Activated B cell treated with CpG ODN at 0.5 μM for 24 hours (primary cell): ENCODE measurements at regions not wholly inside any gene's neighbourhood (a gene's known extent, or its start where the extent isn't known, plus 50 kb on each side); places are given as distances from the start of the nearest gene placed in this dataset.

Experiments
- ATAC-seq: fragments of 200-7000 bp; cut with Tn5 transposase; one replicate; pipeline ENCODE4 v1.10.0; 2021; ENCODE audit warnings: low read depth, mild to moderate bottlenecking, moderate library complexity
- CTCF ChIA-PET: fragments of 350-600 bp; sonication (Branson Sonifier 250); formaldehyde crosslinking; loops from one replicate; lab custom pipeline; 2021; ENCODE audit warnings: antibody characterized with exemption; lab: Charles Lee
- POLR2A ChIA-PET: fragments of 350-600 bp; sonication (Branson Sonifier 250); formaldehyde crosslinking; loops from one replicate; lab custom pipeline; 2021; ENCODE audit warnings: antibody characterized with exemption; lab: Charles Lee
- DNase-seq: peaks from one replicate; pipeline ENCODE4 v3.0.0; 2022
- H3K27ac Mint-ChIP-seq: one replicate; pipeline ENCODE4 v1.8.0; 2020; ENCODE audit warnings: mixed read lengths
- H3K27me3 Mint-ChIP-seq: one replicate; pipeline ENCODE4 v1.8.0; 2021; ENCODE audit warnings: mixed read lengths
- H3K36me3 Mint-ChIP-seq: one replicate; pipeline ENCODE4 v1.8.0; 2021; ENCODE audit warnings: low read depth, mixed read lengths
- H3K4me1 Mint-ChIP-seq: one replicate; pipeline ENCODE4 v1.8.0; 2021; ENCODE audit warnings: mixed read lengths
- H3K4me3 Mint-ChIP-seq: one replicate; pipeline ENCODE4 v1.8.0; 2020; ENCODE audit warnings: mild to moderate bottlenecking, mixed read lengths
- H3K9me3 Mint-ChIP-seq: one replicate; pipeline ENCODE4 v1.8.0; 2020; ENCODE audit warnings: mixed read lengths
- CTCF ChIP-seq: fragments of 200-600 bp; IDR thresholded peaks from one replicate; pipeline ENCODE4 v1.8.0; 2022; ENCODE audit warnings: antibody characterized with exemption, mild to moderate bottlenecking
- intact Hi-C: fragments of 100-400 bp; cut with micrococcal nuclease; formaldehyde crosslinking; loops from one replicate; pipeline ENCODE4 v1.15.1; 2024

- DNase-seq = no peak
- POLR2A ChIA-PET = no interaction called here
- Mint-ChIP-seq H3K36me3 (no peaks in the 10 kb centered on the region), H3K27ac (no peak overlapping the region), H3K9me3 (peaks cover 11% of the 10 kb centered on the region), H3K4me3 (no peak overlapping the region), H3K27me3 (no peaks in the 10 kb centered on the region), H3K4me1 (no peaks in the 10 kb centered on the region)
- TF ChIP-seq CTCF = no peak
- CTCF ChIA-PET = no interaction called here
- intact Hi-C loops = no loop called here
- ATAC-seq = no peak
Measured at GRCh38 chr18:27579364-27579763, 394.3 kb upstream of the CHST9 start.

- no peak for ATAC-seq
- no peaks in the 10 kb centered on the region for H3K27me3 Mint-ChIP-seq
- POLR2A ChIA-PET = no interaction called here
- TF ChIP-seq CTCF = no peak
- CTCF ChIA-PET = no interaction called here
- H3K4me1 Mint-ChIP-seq = no peaks in the 10 kb centered on the region
- no peak overlapping the region for H3K4me3 Mint-ChIP-seq
- no peak for DNase-seq
- peaks cover 11% of the 10 kb centered on the region for H3K9me3 Mint-ChIP-seq
- H3K27ac Mint-ChIP-seq = no peak overlapping the region
- intact Hi-C loops = no loop called here
- H3K36me3 Mint-ChIP-seq = no peaks in the 10 kb centered on the region
Measured at GRCh38 chr18:27577752-27578151, 392.6 kb upstream of the CHST9 start.

DNA sequence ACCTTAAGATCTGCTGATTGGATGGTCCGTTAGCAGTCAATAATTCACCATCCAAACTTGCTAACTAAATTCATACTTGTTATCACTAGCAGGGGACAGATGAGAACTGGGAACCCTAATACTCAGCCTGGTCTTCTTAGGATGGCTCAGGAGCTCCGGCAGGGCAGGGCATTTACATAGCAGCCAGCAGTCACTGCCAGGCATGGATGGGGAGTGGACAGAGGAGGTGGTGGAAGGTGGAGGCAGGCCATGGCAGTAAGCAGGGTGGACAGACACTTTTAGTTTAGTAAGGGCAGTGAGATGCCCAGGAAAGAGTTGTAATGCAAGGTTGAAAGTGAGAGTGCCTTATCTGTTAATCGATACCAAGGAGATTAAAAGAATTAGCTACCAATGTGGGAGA lies 392.2 kb upstream of the CHST9 start:
- Mint-ChIP-seq H3K27ac (no peak overlapping the region), H3K36me3 (no peaks in the 10 kb centered on the region), H3K4me1 (no peaks in the 10 kb centered on the region), H3K27me3 (no peaks in the 10 kb centered on the region), H3K4me3 (no peak overlapping the region), H3K9me3 (peaks cover 8% of the 10 kb centered on the region)
- CTCF ChIA-PET = no interaction called here
- ATAC-seq (no peak), DNase-seq (no peak)
- TF ChIP-seq CTCF = no peak
- intact Hi-C loops = no loop called here
- POLR2A ChIA-PET = no interaction called here

- H3K4me1 Mint-ChIP-seq = no peaks in the 10 kb centered on the region
- H3K4me3 Mint-ChIP-seq = no peak overlapping the region
- intact Hi-C loops = no loop called here
- ATAC-seq (no peak), DNase-seq (no peak)
- TF ChIP-seq CTCF = no peak
- H3K27ac Mint-ChIP-seq = no peak overlapping the region
- POLR2A ChIA-PET = no interaction called here
- H3K27me3 Mint-ChIP-seq = no peaks in the 10 kb centered on the region
- H3K36me3 Mint-ChIP-seq = no peaks in the 10 kb centered on the region
- peaks cover 6% of the 10 kb centered on the region for H3K9me3 Mint-ChIP-seq
- CTCF ChIA-PET = no interaction called here
Measured at GRCh38 chr18:27567434-27567833, 382.3 kb upstream of the CHST9 start.

DNA sequence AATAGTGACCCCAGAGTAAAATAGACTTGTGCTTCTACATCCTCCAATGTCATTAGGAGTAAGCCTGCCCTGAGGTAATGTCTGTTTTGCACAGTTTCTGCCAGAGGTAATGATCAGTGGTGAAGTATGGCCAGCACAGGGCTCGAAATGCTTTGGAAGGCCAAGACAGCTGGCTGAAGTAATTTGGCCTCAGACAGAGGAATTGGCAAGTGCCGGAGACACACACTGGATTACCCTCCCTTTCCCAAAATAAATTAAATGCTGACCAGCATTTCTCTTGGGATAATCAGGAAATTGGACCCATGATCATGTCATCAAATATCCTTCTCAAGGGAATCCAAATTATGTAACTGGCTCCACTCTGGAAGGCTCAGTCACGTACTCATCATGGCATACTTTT lies 379.0 kb upstream of the CHST9 start:
- H3K4me3 Mint-ChIP-seq = no peak overlapping the region
- no peak overlapping the region for H3K27ac Mint-ChIP-seq
- ChIA-PET POLR2A (no interaction called here), CTCF (no interaction called here)
- no peak for TF ChIP-seq CTCF
- ATAC-seq = no peak
- H3K27me3 Mint-ChIP-seq = no peaks in the 10 kb centered on the region
- no peaks in the 10 kb centered on the region for H3K4me1 Mint-ChIP-seq
- intact Hi-C loops = no loop called here
- no peak for DNase-seq
- H3K9me3 Mint-ChIP-seq = peaks cover 6% of the 10 kb centered on the region
- H3K36me3 Mint-ChIP-seq = no peaks in the 10 kb centered on the region
